HCT116 (cell line): ENCODE measurements at regions not wholly inside any gene's neighbourhood (a gene's known extent, or its start where the extent isn't known, plus 50 kb on each side); places are given as distances from the start of the nearest gene placed in this dataset.
A peak's percentile ranks its signal among the peaks of the same experiment; 100 is the strongest.

ENCODE experiments used
- CEBPB ChIP-seq: IDR thresholded peaks from 2 replicates; pipeline ENCODE4 v1.6.1; 2012; ENCODE audit warnings: low read depth
- CTCF ChIP-seq, 3 experiments: fragments of 200-600 bp in 1 of 3; sonication (generic) in 1 of 3; IDR thresholded peaks in 2 of 3; conservative IDR thresholded peaks in 1 of 3; 2 replicates each; pipeline ENCODE4 v1.5.1; 2012 to 2017; ENCODE audit warnings: low read depth in 2 of 3, low read length in 2 of 3, antibody characterized with exemption in 1 of 3, borderline replicate concordance in 1 of 3, control low read depth in 1 of 3, mild to moderate bottlenecking in 1 of 3, mixed read lengths in 1 of 3, mixed run types in 1 of 3, moderate library complexity in 1 of 3; ENCODE audit not compliant: insufficient read depth in 1 of 3
- POLR2A ChIP-seq: IDR thresholded peaks from 2 replicates; pipeline ENCODE4 v1.7.0; 2011; ENCODE audit warnings: borderline replicate concordance; ENCODE audit not compliant: insufficient read depth, insufficient read length; ENCODE audit errors: extremely low read depth
- RAD21 ChIP-seq: IDR thresholded peaks from 2 replicates; pipeline ENCODE4 v1.6.1; 2012; ENCODE audit warnings: low read depth, mild to moderate bottlenecking

GRCh38 chr6:153814136-153814535 lies 224.9 kb upstream of the OPRM1 start:
- peak in 2 of 3 experiments; percentile 59 to 61; a peak in 4 of 6 replicates for TF ChIP-seq CTCF (IDR thresholded peaks at IDR 0.05 in 2 of 3, conservative IDR thresholded peaks at IDR 0.05 in 1 of 3; ENCODE audit: borderline replicate concordance in 1 of 3, insufficient read depth in 1 of 3, low read depth in 2 of 3, low read length in 2 of 3)
- no peak for TF ChIP-seq POLR2A
- peak; percentile 11; the same call in 1 of the 2 replicates for TF ChIP-seq RAD21
- TF ChIP-seq CEBPB: no peak
